22Rv1 (cell line): ENCODE measurements at regions not wholly inside any gene's neighbourhood (a gene's known extent, or its start where the extent isn't known, plus 50 kb on each side); places are given as distances from the start of the nearest gene placed in this dataset.

Source experiments
- CTCF ChIP-seq: fragments of 450-650 bp; IDR thresholded peaks from 2 replicates; pipeline ENCODE4 v1.5.1; 2017; ENCODE audit warnings: mild to moderate bottlenecking
- ZFX ChIP-seq: fragments of 450-650 bp; IDR thresholded peaks from 2 replicates; pipeline ENCODE4 v1.6.1; 2017; ENCODE audit warnings: antibody characterized with exemption, borderline replicate concordance

DNA sequence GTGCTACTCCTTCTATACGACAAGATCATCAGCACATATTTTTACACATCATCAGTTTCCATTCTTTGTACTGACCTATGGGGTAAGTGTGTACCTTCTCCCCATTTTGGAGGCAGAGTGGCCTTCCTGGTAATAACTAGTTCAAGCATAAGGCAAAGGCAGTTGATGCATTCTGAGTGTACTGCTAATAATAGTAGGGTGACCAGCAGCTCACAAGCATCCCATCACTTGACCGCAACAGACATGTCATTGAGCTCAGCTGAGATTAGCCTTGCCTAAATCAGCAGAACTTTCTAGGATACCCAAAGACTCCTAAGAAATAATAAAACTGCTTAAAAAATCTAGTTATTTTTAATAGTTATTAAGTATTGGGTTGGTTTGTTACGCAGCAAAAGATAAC is 329.8 kb upstream of the FRG2C start:
- no peak for TF ChIP-seq CTCF
- no peak for TF ChIP-seq ZFX
